ENCODE measurements at regions not wholly inside any gene's neighbourhood (a gene's known extent, or its start where the extent isn't known, plus 50 kb on each side); places are given as distances from the start of the nearest gene placed in this dataset.

GRCh38 chr5:3827624-3828023 is 232.0 kb downstream of the IRX1 start:
- DNase-seq = no peak

- no peak for DNase-seq
Measured at GRCh38 chr5:3828761-3829160, 233.1 kb downstream of the IRX1 start.

GRCh38 chr5:3833566-3833965 is 237.9 kb downstream of the IRX1 start:
- no peak for DNase-seq

GRCh38 chr5:3835811-3836210 is 240.2 kb downstream of the IRX1 start:
- DNase-seq = no peak

GRCh38 chr5:3836528-3836927 is 240.9 kb downstream of the IRX1 start:
- no peak for DNase-seq

GRCh38 chr5:3837506-3837905 is 241.9 kb downstream of the IRX1 start:
- DNase-seq = no peak

DNA sequence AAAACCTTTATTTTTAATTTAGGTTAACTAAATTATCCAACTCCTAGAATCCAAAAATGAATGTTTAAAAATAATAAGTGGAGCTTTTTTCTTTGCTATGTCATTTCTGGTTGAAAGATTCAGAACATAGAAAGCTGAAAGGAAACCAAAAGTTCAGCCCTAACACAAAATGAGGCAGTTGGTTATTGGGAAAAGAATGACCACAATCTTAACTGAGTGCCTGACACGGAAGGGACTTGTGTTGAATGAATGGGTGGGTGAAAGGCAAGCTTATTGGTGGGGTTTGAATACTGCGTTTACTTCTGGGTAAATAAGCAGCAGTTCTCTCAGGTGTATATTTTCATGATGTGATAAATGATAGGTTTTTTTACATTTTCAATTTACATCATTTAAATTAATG is 243.5 kb downstream of the IRX1 start:
- DNase-seq = no peak

DNA sequence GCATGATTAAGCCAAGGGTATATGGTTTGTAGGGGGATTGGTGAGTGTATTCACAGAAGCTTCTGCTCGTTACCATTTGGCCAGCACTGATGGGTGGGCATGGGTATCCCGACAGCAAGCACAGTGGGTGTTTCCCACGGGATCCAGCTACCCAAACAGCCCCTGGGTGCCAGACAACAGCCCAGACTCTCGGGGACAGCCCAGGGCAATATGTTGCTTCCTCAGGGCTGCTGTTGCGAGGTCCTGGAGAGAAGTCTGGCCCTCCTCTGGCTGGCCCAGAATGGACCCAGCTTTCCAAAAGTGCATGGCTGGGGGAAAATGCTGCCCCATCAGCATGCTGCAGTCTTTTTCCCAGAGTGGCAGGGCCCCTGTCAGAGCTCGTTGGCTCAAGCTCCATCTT is 247.0 kb downstream of the IRX1 start:
- DNase-seq = no peak

GRCh38 chr5:3843706-3844105 is 248.1 kb downstream of the IRX1 start:
- no peak for DNase-seq

DNA sequence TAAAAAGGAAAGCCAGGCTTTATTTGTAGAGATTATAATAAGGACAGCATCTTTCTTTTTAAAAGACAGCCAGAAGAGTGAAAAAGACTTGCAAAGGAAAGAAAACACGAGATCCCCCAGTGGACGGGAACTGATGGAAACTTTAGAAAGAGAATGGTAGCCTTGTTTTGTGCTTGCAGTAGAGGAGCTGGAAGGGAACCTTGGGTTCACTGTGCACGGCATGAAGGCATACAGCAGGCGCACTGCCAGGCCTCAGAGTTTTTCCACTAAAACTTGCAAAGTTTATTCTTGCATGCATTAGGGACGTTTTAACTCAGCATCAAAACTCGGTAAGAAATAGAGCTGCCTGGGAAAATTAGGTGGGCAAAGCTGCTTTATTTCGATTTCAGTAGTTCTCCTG is 248.6 kb downstream of the IRX1 start:
- DNase-seq = no peak

DNA sequence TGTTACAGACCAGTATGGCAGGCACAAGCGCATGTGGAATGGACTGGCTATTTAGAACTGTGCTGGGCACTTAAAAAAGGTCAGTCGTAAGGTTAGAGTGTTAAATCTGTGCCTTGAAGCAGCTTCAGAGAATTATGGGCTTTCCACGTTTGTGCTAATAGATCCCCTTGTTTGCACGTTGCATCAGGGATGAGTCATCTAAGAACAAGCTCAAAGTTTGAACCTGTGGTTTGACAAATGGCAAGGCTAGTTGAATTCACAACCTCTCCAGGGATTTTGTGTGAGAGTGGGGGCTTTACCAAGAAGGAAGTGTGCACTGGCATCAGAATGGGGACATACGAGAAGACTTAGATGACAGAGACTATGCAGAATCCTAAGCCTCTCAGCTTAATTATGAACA is 249.6 kb downstream of the IRX1 start:
- DNase-seq = no peak

- no peak for DNase-seq
Measured at GRCh38 chr5:3852161-3852916, 256.7 kb downstream of the IRX1 start.

DNA sequence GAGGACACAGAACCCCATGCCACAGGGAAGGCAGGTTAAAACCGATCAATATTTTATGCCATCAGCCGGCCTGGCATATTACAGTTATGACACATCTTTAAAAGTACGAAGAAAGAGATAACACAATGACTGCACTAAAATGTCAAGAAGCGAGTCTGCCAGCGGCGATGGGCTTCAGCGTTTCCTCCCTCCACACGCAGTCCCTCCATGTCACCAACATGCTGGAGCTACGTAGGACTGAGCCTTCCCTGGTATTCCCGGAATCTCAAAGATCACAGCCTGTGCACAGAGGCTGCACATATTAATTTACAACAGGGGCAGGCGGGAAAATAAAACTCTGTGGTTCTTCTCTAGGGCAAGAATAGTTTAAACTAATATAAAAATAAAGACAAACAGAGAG is 257.7 kb downstream of the IRX1 start:
- no peak for DNase-seq

GRCh38 chr5:3854188-3854821 is 258.7 kb downstream of the IRX1 start:
- DNase-seq = no peak

GRCh38 chr5:3856036-3856435 is 260.4 kb downstream of the IRX1 start:
- no peak for DNase-seq

GRCh38 chr5:3858524-3858923 is 262.9 kb downstream of the IRX1 start:
- DNase-seq = no peak

GRCh38 chr5:3862906-3863305 is 267.3 kb downstream of the IRX1 start:
- no peak for DNase-seq

DNA sequence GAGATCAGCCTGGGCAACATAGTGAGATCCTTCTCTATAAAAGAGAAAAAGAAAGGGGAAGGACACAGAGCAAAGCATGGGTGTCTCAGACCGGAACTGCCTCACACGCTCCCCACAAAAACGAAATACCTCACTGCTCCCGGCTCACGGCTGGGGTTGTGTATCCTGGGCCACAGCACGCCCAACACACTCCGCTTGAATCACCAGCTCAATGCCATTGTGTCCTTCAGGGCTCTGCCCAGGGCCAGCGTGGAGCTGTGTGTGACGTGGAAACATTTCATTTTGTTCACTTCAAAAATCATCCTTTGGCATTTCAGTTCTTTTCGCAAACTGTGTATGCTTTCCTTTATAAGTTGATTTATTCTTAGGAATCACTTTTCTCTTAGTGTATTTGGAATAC is 279.5 kb downstream of the IRX1 start:
- DNase-seq = no peak

DNA sequence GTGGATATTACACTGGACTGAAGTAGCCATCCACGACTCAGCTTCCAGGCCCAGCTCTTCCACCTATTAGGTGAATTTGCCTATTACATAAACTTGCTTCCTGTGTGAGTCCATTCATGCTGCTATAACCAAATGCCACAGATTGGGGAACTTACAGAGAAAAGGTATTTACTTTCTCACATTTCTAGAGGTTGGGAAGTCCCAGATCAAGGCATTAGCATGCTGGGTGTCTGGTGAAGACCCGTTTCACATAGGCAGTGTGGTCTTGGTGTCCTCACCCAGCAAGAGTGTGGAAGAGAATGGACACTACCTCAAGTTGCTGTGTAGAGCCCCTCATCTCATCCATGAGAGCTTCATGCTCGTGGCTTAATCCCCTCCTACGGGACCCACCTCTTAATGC is 282.6 kb downstream of the IRX1 start:
- DNase-seq = no peak

- DNase-seq = no peak
Measured at GRCh38 chr5:3883040-3883439, 287.4 kb downstream of the IRX1 start.

DNA sequence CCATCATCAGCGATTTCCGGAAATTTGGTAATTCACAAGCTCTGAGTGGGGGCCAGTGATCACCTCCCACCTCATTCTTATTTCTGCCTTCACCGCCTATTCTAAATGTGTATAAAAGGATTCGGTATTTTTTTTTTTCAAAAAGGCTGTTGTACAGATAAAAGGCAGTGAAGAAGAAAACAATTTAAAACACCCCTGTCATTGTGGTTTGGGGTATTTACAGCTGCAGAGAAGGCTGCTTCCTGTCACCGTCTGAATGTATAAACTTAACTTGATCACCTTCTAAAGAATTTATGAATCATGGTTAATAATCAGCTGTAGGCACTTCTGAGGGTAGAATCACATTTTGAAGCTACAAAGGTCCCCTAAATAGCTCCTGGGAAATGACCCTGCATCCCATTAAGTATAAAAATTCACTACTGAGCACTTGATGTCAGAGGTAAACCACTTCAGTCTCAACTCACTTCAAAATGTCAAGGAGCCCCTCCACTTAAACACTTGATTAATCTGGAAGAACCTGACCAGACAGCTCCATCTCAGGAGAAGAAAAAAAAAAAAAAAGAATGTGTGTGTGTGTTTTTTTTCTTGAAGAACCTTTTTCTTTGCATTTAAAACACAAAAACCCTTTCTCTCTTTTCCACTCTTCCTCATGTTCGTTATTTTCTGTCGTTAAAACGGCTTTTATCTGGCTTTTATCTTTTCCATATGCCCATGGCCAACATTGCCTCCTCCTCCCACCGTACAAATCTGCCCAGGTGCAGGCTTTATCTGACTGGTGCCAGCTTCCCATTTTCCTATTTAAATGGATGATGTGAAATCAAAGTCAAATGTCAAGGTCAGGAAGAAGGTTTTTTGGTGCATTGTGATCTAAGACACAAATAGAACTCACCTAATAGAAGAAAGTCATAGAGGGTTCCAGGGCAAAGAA is 291.2 kb downstream of the IRX1 start:
- DNase-seq = no peak

GRCh38 chr5:3888310-3888709 is 292.7 kb downstream of the IRX1 start:
- no peak for DNase-seq

DNA sequence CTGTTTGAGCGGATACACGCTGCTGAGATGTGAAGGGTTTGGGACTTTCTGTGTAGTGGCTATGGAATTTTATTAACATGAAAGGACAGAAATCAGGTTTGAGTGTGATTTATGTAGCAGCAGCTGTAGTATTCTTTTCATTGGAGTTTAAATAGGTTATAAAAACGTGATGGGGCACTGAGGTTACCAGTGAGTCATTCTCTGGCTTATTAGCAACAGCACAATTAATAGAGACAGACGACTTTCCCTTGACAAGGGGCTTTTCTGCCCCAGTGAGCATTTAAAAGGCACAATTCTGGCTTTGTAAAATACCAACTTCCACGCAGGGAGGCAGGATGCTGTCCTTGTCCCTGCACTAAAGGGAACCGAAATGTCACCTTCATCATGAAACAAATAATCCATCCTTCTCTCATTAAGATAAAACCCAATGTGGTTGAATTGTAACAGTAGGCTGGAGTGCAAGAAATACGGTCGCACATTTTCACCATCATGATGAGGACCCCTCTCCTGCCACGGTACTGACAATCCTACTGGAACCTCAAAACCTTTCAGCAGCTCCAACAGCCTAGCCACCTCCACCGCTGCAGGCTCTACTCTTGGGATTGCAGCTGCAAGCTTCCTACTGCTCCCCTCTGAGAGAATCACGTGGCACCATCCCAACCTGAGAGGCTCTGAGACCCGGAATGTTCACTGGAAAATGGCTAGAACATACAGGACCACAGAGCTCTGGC is 293.9 kb downstream of the IRX1 start:
- DNase-seq = no peak

Measured in stimulated activated naive CD4-positive, alpha-beta T cell treated with Interleukin-2 at 50 U/mL for 16 hours (primary cell).